Activated T-cell treated with anti-CD3 and anti-CD28 coated beads, Interleukin-2, amount 50 U/mL, for 72 hours (primary cell): ENCODE measurements at regions not wholly inside any gene's neighbourhood (a gene's known extent, or its start where the extent isn't known, plus 50 kb on each side); places are given as distances from the start of the nearest gene placed in this dataset.

Source experiments
- ATAC-seq, 2 donors: fragments of 150-1000 bp; cut with Tn5 transposase; replicated peaks in 1 of 2; 2 replicates each; pipeline ENCODE4 v1.10.0; 2021; ENCODE audit warnings: moderate library complexity in 2 of 2, mild to moderate bottlenecking in 1 of 2
- DNase-seq, 2 donors: peaks; one replicate each; pipeline ENCODE4 v3.0.0; 2021 to 2022; ENCODE audit warnings: mixed read lengths in 1 of 2
- H3K27ac Mint-ChIP-seq: one replicate; pipeline ENCODE4 v1.8.0; 2022; ENCODE audit warnings: mild to moderate bottlenecking, moderate library complexity, mixed read lengths
- H3K27me3 Mint-ChIP-seq: one replicate; pipeline ENCODE4 v1.8.0; 2022; ENCODE audit warnings: low read depth, mixed read lengths
- H3K36me3 Mint-ChIP-seq, 2 donors: one replicate each; pipeline ENCODE4 v1.8.0; 2022; ENCODE audit warnings: mixed read lengths in 2 of 2, mild to moderate bottlenecking in 1 of 2; ENCODE audit not compliant: insufficient read depth in 2 of 2
- H3K4me1 Mint-ChIP-seq: one replicate; pipeline ENCODE4 v1.8.0; 2022; ENCODE audit warnings: low read depth, mixed read lengths
- H3K4me3 Mint-ChIP-seq, 2 donors: one replicate each; pipeline ENCODE4 v1.8.0; 2022; ENCODE audit warnings: mild to moderate bottlenecking in 2 of 2, mixed read lengths in 2 of 2, moderate library complexity in 2 of 2
- H3K9me3 Mint-ChIP-seq, 2 donors: one replicate each; pipeline ENCODE4 v1.8.0; 2022; ENCODE audit warnings: mixed read lengths in 2 of 2

GRCh38 chr4:113826421-113826820 lies 64.9 kb upstream of the CAMK2D start:
- ATAC-seq = no peak
- H3K4me1 Mint-ChIP-seq = peaks cover 55% of the 10 kb centered on the region

GRCh38 chr4:113825272-113825671 lies 63.7 kb upstream of the CAMK2D start:
- H3K4me3 Mint-ChIP-seq = peak overlapping the region; percentile 7 to 32
- ATAC-seq = no peak

More at GRCh38 chr4:113826421-113826820, 64.9 kb upstream of the CAMK2D start:
- no peak for DNase-seq
- Mint-ChIP-seq H3K9me3 (peaks cover 0 to 2% of the 10 kb centered on the region in 2 donors), H3K4me3 (no peak overlapping the region), H3K36me3 (no peaks in the 10 kb centered on the region), H3K27ac (no peak overlapping the region), H3K27me3 (peaks cover 22% of the 10 kb centered on the region)

GRCh38 chr4:113824396-113824795 lies 62.9 kb upstream of the CAMK2D start:
- H3K4me3 Mint-ChIP-seq = peak overlapping the region in 1 of 2 donors; percentile 48
- peak overlapping the region; percentile 6 for H3K27ac Mint-ChIP-seq
- H3K4me1 Mint-ChIP-seq = peaks cover 55% of the 10 kb centered on the region
- H3K27me3 Mint-ChIP-seq = peaks cover 14% of the 10 kb centered on the region
- no peaks in the 10 kb centered on the region for H3K36me3 Mint-ChIP-seq
- ATAC-seq (no peak), DNase-seq (no peak)
- H3K9me3 Mint-ChIP-seq = peaks cover 0 to 3% of the 10 kb centered on the region in 2 donors

More at GRCh38 chr4:113825272-113825671, 63.7 kb upstream of the CAMK2D start:
- peak in 1 of 2 donors; percentile 1 for DNase-seq
- Mint-ChIP-seq H3K9me3 (peaks cover 0 to 1% of the 10 kb centered on the region in 2 donors), H3K4me1 (peaks cover 55% of the 10 kb centered on the region), H3K27me3 (peaks cover 22% of the 10 kb centered on the region), H3K27ac (peak overlapping the region; percentile 66), H3K36me3 (no peaks in the 10 kb centered on the region)

GRCh38 chr4:113823291-113823659 lies 61.7 kb upstream of the CAMK2D start:
- H3K4me1 Mint-ChIP-seq = peaks cover 55% of the 10 kb centered on the region
- peaks cover 0 to 1% of the 10 kb centered on the region in 2 donors for H3K36me3 Mint-ChIP-seq
- ATAC-seq = peak; percentile 43 to 50
- peaks cover 9% of the 10 kb centered on the region for H3K27me3 Mint-ChIP-seq
- peaks cover 0 to 3% of the 10 kb centered on the region in 2 donors for H3K9me3 Mint-ChIP-seq
- no peak overlapping the region for H3K27ac Mint-ChIP-seq
- peak overlapping the region; percentile 6 to 42 for H3K4me3 Mint-ChIP-seq
- DNase-seq = peak in 1 of 2 donors; percentile 2

GRCh38 chr4:113822555-113823290 lies 61.2 kb upstream of the CAMK2D start:
- Mint-ChIP-seq H3K36me3 (peaks cover 0 to 1% of the 10 kb centered on the region in 2 donors), H3K4me1 (peaks cover 54% of the 10 kb centered on the region), H3K9me3 (peaks cover 0 to 3% of the 10 kb centered on the region in 2 donors), H3K4me3 (peak overlapping the region; percentile 6 to 42), H3K27ac (peak overlapping the region; percentile 1), H3K27me3 (peaks cover 6% of the 10 kb centered on the region)
- DNase-seq (no peak), ATAC-seq (peak; percentile 82 to 88)

- H3K27ac Mint-ChIP-seq = no peak overlapping the region
- DNase-seq (no peak), ATAC-seq (no peak)
- no peaks in the 10 kb centered on the region for H3K27me3 Mint-ChIP-seq
- H3K4me3 Mint-ChIP-seq = peak overlapping the region in 1 of 2 donors; percentile 37
- H3K4me1 Mint-ChIP-seq = peaks cover 47% of the 10 kb centered on the region
- peaks cover 0 to 1% of the 10 kb centered on the region in 2 donors for H3K36me3 Mint-ChIP-seq
- H3K9me3 Mint-ChIP-seq = peaks cover 0 to 3% of the 10 kb centered on the region in 2 donors
Measured at GRCh38 chr4:113821856-113822255, 60.3 kb upstream of the CAMK2D start.

GRCh38 chr4:113820108-113820507 lies 58.6 kb upstream of the CAMK2D start:
- Mint-ChIP-seq H3K27ac (no peak overlapping the region), H3K9me3 (peaks cover 0 to 6% of the 10 kb centered on the region in 2 donors), H3K4me1 (peaks cover 40% of the 10 kb centered on the region), H3K36me3 (peaks cover 0 to 1% of the 10 kb centered on the region in 2 donors), H3K27me3 (no peaks in the 10 kb centered on the region), H3K4me3 (no peak overlapping the region)
- DNase-seq (no peak), ATAC-seq (no peak)

- no peak overlapping the region for H3K27ac Mint-ChIP-seq
- ATAC-seq = no peak
Measured at GRCh38 chr4:113815826-113816225, 54.3 kb upstream of the CAMK2D start.

GRCh38 chr4:113811359-113811758 lies 49.8 kb upstream of the CAMK2D start:
- no peak overlapping the region for H3K4me3 Mint-ChIP-seq
- no peaks in the 10 kb centered on the region for H3K36me3 Mint-ChIP-seq
- H3K9me3 Mint-ChIP-seq = peaks cover 0 to 3% of the 10 kb centered on the region in 2 donors
- H3K27me3 Mint-ChIP-seq = no peaks in the 10 kb centered on the region
- peaks cover 5% of the 10 kb centered on the region for H3K4me1 Mint-ChIP-seq
- DNase-seq (no peak), ATAC-seq (no peak)
- H3K27ac Mint-ChIP-seq = no peak overlapping the region

More at GRCh38 chr4:113815826-113816225, 54.3 kb upstream of the CAMK2D start:
- no peak overlapping the region for H3K4me3 Mint-ChIP-seq
- peaks cover 0 to 1% of the 10 kb centered on the region in 2 donors for H3K36me3 Mint-ChIP-seq
- no peak for DNase-seq
- H3K9me3 Mint-ChIP-seq = peaks cover 0 to 6% of the 10 kb centered on the region in 2 donors
- H3K27me3 Mint-ChIP-seq = no peaks in the 10 kb centered on the region
- H3K4me1 Mint-ChIP-seq = peaks cover 9% of the 10 kb centered on the region
